BLaER1 treated with 17β-estradiol and CSF1 and Interleukin-3, amounts not matched to agents 10 nM and 100 nM (cell line): ENCODE measurements at regions not wholly inside any gene's neighbourhood (a gene's known extent, or its start where the extent isn't known, plus 50 kb on each side); places are given as distances from the start of the nearest gene placed in this dataset.

Experiments used
- H3K27ac ChIP-seq, 11 experiments: shearing (Covaris generic); formaldehyde crosslinking; 2 replicates each; pipeline ENCODE4 v1.8.1; 2022
- H3K27me3 ChIP-seq, 11 experiments: shearing (Covaris generic); formaldehyde crosslinking; 2 replicates each; pipeline ENCODE4 v1.8.1; 2022
- H3K36me3 ChIP-seq, 11 experiments: shearing (Covaris generic); formaldehyde crosslinking; 2 replicates each; pipeline ENCODE4 v1.8.1; 2022
- H3K4me1 ChIP-seq, 10 experiments: shearing (Covaris generic); formaldehyde crosslinking; 2 replicates each; pipeline ENCODE4 v1.8.1; 2022
- H3K4me2 ChIP-seq, 11 experiments: shearing (Covaris generic); formaldehyde crosslinking; 2 replicates each; pipeline ENCODE4 v1.8.1; 2022
- H3K4me3 ChIP-seq, 10 experiments: shearing (Covaris generic); formaldehyde crosslinking; 2 replicates each; pipeline ENCODE4 v1.8.1; 2022
- H3K9ac ChIP-seq, 11 experiments: shearing (Covaris generic); formaldehyde crosslinking; 2 replicates each; pipeline ENCODE4 v1.8.1; 2022
- H3K9me3 ChIP-seq, 11 experiments: shearing (Covaris generic); formaldehyde crosslinking; replicated peaks in 1 of 11; 2 replicates each; pipeline ENCODE4 v1.8.1; 2022
- H4K20me1 ChIP-seq, 11 experiments: shearing (Covaris generic); formaldehyde crosslinking; 2 replicates each; pipeline ENCODE4 v1.8.1; 2022
- Cebpa-rat ChIP-seq, 11 experiments: shearing (Covaris generic); IDR thresholded peaks; 2 replicates each; pipeline ENCODE4 v1.8.1; 2022

- Histone ChIP-seq H3K4me3 (no peak overlapping the region), H3K36me3 (no peaks in the 10 kb centered on the region), H4K20me1 (no peaks in the 10 kb centered on the region), H3K27ac (no peak overlapping the region), H3K4me1 (no peaks in the 10 kb centered on the region), H3K27me3 (no peaks in the 10 kb centered on the region), H3K4me2 (no peak overlapping the region), H3K9me3 (no peaks in the 10 kb centered on the region), H3K9ac (no peak overlapping the region)
- TF ChIP-seq Cebpa-rat (IDR thresholded peaks at IDR 0.05) = no peak
Measured at GRCh38 chr4:65880594-65880993, 210.3 kb upstream of the EPHA5 start.

- Histone ChIP-seq H3K4me2 (no peak overlapping the region), H3K4me1 (no peaks in the 10 kb centered on the region), H3K9ac (no peak overlapping the region), H3K4me3 (no peak overlapping the region), H3K36me3 (no peaks in the 10 kb centered on the region), H4K20me1 (no peaks in the 10 kb centered on the region), H3K27ac (no peak overlapping the region), H3K9me3 (no peaks in the 10 kb centered on the region), H3K27me3 (no peaks in the 10 kb centered on the region)
- TF ChIP-seq Cebpa-rat (IDR thresholded peaks at IDR 0.05) = no peak
Measured at GRCh38 chr4:65868096-65868824, 198.0 kb upstream of the EPHA5 start.

- Histone ChIP-seq H3K4me2 (no peak overlapping the region), H3K9me3 (no peaks in the 10 kb centered on the region), H3K27me3 (no peaks in the 10 kb centered on the region), H3K9ac (no peak overlapping the region), H4K20me1 (no peaks in the 10 kb centered on the region), H3K4me3 (no peak overlapping the region), H3K36me3 (no peaks in the 10 kb centered on the region), H3K27ac (no peak overlapping the region), H3K4me1 (no peaks in the 10 kb centered on the region)
- TF ChIP-seq Cebpa-rat (IDR thresholded peaks at IDR 0.05) = no peak
Measured at GRCh38 chr4:65865489-65865888, 195.2 kb upstream of the EPHA5 start.

GRCh38 chr4:65861993-65862392, 191.7 kb upstream of the EPHA5 start:
- H3K4me3 ChIP-seq = no peak overlapping the region
- H3K36me3 ChIP-seq = no peaks in the 10 kb centered on the region
- no peaks in the 10 kb centered on the region for H4K20me1 ChIP-seq
- no peak overlapping the region for H3K27ac ChIP-seq
- H3K4me2 ChIP-seq = no peak overlapping the region
- H3K9ac ChIP-seq = no peak overlapping the region
- H3K27me3 ChIP-seq = no peaks in the 10 kb centered on the region
- H3K9me3 ChIP-seq = no peaks in the 10 kb centered on the region
- no peaks in the 10 kb centered on the region for H3K4me1 ChIP-seq
- no peak for TF ChIP-seq Cebpa-rat (IDR thresholded peaks at IDR 0.05)

- H4K20me1 ChIP-seq = no peaks in the 10 kb centered on the region
- H3K4me2 ChIP-seq = no peak overlapping the region
- no peaks in the 10 kb centered on the region for H3K4me1 ChIP-seq
- no peaks in the 10 kb centered on the region for H3K9me3 ChIP-seq
- H3K9ac ChIP-seq = no peak overlapping the region
- no peak overlapping the region for H3K27ac ChIP-seq
- H3K4me3 ChIP-seq = no peak overlapping the region
- H3K27me3 ChIP-seq = no peaks in the 10 kb centered on the region
- H3K36me3 ChIP-seq = no peaks in the 10 kb centered on the region
- TF ChIP-seq Cebpa-rat (IDR thresholded peaks at IDR 0.05) = no peak
Measured at GRCh38 chr4:65845199-65845773, 175.0 kb upstream of the EPHA5 start.

GRCh38 chr4:65839164-65839931, 169.1 kb upstream of the EPHA5 start:
- Histone ChIP-seq H3K27ac (no peak overlapping the region), H3K27me3 (no peaks in the 10 kb centered on the region), H4K20me1 (no peaks in the 10 kb centered on the region), H3K4me2 (no peak overlapping the region), H3K9ac (no peak overlapping the region), H3K4me3 (no peak overlapping the region), H3K4me1 (no peaks in the 10 kb centered on the region), H3K36me3 (no peaks in the 10 kb centered on the region), H3K9me3 (no peaks in the 10 kb centered on the region)
- TF ChIP-seq Cebpa-rat (IDR thresholded peaks at IDR 0.05) = no peak

- TF ChIP-seq Cebpa-rat (IDR thresholded peaks at IDR 0.05) = no peak
Measured at GRCh38 chr4:65834707-65835106, 164.4 kb upstream of the EPHA5 start.

GRCh38 chr4:65831828-65832227, 161.5 kb upstream of the EPHA5 start:
- no peaks in the 10 kb centered on the region for H4K20me1 ChIP-seq

More at GRCh38 chr4:65834707-65835106, 164.4 kb upstream of the EPHA5 start:
- Histone ChIP-seq H4K20me1 (no peaks in the 10 kb centered on the region), H3K9ac (no peak overlapping the region), H3K36me3 (no peaks in the 10 kb centered on the region), H3K27ac (no peak overlapping the region), H3K27me3 (no peaks in the 10 kb centered on the region), H3K4me1 (no peaks in the 10 kb centered on the region), H3K4me3 (no peak overlapping the region), H3K9me3 (no peaks in the 10 kb centered on the region), H3K4me2 (no peak overlapping the region)

GRCh38 chr4:65825116-65825753, 154.9 kb upstream of the EPHA5 start:
- H4K20me1 ChIP-seq = no peaks in the 10 kb centered on the region

More at GRCh38 chr4:65831828-65832227, 161.5 kb upstream of the EPHA5 start:
- Histone ChIP-seq H3K36me3 (no peaks in the 10 kb centered on the region), H3K4me2 (no peak overlapping the region), H3K27ac (no peak overlapping the region), H3K9me3 (no peaks in the 10 kb centered on the region), H3K4me3 (no peak overlapping the region), H3K9ac (no peak overlapping the region), H3K27me3 (no peaks in the 10 kb centered on the region), H3K4me1 (no peaks in the 10 kb centered on the region)
- TF ChIP-seq Cebpa-rat (IDR thresholded peaks at IDR 0.05) = no peak

More at GRCh38 chr4:65825116-65825753, 154.9 kb upstream of the EPHA5 start:
- Histone ChIP-seq H3K36me3 (no peaks in the 10 kb centered on the region), H3K27ac (no peak overlapping the region), H3K4me1 (no peaks in the 10 kb centered on the region), H3K9me3 (no peaks in the 10 kb centered on the region), H3K27me3 (no peaks in the 10 kb centered on the region), H3K4me3 (no peak overlapping the region), H3K9ac (no peak overlapping the region), H3K4me2 (no peak overlapping the region)
- no peak for TF ChIP-seq Cebpa-rat (IDR thresholded peaks at IDR 0.05)
